Stimulated activated CD4-positive, alpha-beta T cell treated with anti-CD3 and anti-CD28 coated beads, TNF-alpha, amount 100 ng/mL, for 24 hours (primary cell): ENCODE measurements at regions not wholly inside any gene's neighbourhood (a gene's known extent, or its start where the extent isn't known, plus 50 kb on each side); places are given as distances from the start of the nearest gene placed in this dataset.

Experiments used
- DNase-seq, 3 experiments: peaks; one replicate each; pipeline ENCODE4 v3.0.0-alpha.2; 2020; ENCODE audit warnings: low read depth in 3 of 3

DNA sequence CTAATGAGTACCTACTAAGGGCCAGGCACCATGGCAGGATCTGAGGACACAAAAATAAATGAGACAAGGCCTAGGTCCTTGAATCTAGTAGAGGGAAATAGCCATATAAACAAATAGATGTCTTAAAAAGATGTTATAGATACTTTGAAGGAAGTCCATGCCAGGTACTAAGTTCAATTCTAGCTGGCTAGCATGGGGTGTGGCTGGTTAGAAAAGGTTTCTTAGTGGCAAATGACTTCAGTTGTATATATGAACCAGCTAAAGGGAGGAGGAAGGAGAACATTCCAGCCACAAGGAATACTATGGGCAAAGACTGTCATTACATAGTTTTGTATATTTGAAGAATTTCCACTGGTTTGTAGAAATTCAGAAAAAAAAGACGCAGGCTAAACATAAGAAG, 133.6 kb upstream of the BMP4 start:
- no peak for DNase-seq

- no peak for DNase-seq
These were observed 138.1 kb upstream of the BMP4 start for GRCh38 chr14:54094765-54095164.

DNA sequence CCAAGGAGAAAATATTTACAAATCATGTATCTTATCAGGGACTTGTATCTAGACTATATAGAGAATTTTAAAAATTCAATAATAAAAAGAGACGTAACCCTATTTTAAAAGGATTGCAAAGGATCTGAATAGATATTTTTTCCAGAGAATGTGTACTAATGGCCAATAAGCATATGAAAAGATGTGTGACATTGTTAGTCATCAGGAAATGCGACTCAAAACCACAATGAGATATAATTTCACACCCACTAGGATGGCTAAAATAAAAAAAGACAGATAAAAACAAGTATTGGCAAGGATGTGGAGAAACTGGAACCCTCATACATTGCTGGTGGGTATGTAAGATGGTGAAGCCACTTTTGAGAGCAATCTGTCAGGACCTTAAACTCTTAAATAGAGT, 141.9 kb upstream of the BMP4 start:
- DNase-seq: no peak

- no peak for DNase-seq
These were observed 145.4 kb upstream of the BMP4 start for GRCh38 chr14:54102051-54102456.

- no peak for DNase-seq
These were observed 145.9 kb upstream of the BMP4 start for GRCh38 chr14:54102530-54102929.

DNA sequence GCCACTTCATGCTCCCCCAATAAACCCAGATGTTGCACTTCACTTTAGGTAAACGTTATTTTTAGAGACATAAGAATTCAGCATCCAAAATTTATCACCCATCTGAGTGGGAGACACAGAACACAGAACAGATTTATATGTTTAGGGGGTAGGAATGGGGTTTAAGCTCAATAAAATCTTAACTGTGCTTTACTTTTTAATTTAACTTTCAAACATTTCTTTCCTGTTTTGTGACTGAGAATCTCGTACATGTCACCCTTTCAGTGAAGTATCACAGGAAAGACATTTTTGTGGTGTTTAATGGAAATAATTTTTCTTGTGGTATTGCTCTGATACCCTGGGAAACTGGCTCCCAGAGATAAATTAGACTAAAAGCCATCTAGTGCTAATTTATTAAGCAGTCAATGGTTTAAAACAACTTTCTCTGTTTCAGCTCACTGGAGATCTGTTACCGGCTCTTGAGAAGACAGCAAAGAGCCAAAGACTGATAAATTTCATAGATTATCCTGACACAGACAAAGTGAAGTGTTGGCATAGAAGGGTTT, 148.0 kb upstream of the BMP4 start:
- no peak for DNase-seq

- no peak for DNase-seq
These were observed 148.8 kb upstream of the BMP4 start for GRCh38 chr14:54105406-54105805.

DNA sequence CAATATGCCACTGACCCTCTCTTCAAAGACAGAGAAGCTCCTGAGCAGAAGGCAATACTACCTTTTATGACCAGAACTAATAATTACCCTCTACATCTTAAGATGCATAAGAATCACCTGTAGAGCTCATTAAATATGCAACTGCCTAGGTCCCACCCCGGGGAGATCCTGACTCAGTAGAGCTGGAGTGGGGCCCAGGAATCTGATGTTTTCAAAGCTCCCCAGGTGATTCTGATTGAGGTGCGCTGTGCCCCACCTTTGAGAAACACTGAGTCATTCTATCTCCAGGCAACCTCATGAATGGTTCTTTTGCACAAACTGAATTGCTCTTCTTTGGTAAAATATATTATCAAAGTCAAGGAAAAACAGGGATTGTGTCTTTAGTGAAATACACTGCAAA, 149.3 kb upstream of the BMP4 start:
- DNase-seq: no peak

- no peak for DNase-seq
These were observed 150.2 kb upstream of the BMP4 start for GRCh38 chr14:54106661-54107377.

DNA sequence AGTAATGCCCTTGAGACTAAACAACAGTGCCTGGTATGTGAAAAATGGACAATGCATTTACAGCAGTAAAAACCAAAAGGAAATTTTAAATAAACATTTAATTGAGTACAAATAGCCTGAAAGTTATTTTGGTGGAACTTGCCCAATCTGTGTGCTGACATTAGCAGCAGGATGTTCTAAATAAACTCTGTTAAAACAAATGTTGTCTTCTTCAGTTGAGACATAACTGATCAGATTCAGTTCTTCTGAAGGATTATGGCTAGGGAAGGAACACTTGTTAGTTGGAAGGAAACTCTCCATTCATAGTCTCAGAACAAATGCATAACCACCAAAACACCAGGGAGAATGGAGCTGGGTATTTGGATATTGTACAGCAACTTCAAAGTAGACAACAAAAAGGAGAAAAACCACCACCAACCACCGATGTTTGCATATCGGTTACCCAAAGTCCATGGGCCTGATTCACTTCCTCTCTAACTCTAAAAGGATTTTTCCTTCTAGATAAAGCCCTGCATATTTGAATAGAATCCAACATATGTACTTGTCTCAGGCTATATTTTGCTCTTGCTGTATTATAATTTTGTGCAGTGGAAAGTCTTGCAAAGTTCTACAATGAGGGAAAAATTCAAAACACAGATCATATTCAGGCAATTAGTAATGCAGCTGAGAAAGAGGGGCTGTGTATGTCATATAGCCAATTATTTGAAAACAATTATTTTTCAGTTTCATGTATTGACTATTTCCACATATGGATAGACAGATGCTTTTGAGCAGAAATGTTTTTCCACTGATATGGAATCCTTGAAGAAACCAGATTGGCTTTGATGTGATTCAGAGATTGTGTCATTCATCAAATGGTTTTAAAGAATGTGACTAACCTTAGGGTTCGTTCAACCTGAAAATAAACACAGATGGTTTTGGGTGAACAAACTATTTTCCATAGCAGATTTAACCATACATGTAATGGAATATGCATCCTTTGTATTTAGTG, 152.2 kb upstream of the BMP4 start:
- no peak for DNase-seq

DNA sequence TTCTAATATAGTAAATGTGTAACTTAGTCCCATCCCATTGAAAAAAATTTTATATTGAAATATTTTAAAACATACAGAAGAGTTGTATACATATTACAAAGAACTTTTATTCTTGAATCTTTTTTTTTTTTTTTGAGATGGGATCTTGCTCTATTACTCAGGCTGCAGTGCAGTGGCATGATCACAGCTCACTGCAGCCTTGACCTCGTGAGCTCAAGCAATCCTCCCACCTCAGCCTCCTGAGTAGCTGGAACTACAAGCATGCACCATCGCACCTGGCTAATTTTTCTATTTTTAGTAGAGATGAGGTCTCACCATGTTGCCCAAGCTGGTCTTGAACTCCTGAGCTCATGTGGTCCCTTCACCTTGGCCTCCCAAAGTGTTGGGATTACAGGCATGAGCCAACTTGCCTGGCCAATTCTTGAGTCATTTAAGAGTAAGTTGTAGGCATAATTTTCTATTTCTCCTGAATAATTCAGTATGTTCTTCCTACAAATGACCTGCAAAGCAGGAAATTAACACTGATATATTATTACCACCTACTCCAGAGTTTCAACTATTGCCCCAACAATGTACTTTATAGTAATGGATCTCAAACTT, 153.0 kb upstream of the BMP4 start:
- DNase-seq: no peak

- DNase-seq: no peak
These were observed 158.3 kb upstream of the BMP4 start for GRCh38 chr14:54114941-54115340.

GRCh38 chr14:54116198-54116885, 159.7 kb upstream of the BMP4 start:
- DNase-seq: no peak

GRCh38 chr14:54116972-54117371, 160.3 kb upstream of the BMP4 start:
- no peak for DNase-seq

GRCh38 chr14:54117396-54117795, 160.8 kb upstream of the BMP4 start:
- DNase-seq: no peak

DNA sequence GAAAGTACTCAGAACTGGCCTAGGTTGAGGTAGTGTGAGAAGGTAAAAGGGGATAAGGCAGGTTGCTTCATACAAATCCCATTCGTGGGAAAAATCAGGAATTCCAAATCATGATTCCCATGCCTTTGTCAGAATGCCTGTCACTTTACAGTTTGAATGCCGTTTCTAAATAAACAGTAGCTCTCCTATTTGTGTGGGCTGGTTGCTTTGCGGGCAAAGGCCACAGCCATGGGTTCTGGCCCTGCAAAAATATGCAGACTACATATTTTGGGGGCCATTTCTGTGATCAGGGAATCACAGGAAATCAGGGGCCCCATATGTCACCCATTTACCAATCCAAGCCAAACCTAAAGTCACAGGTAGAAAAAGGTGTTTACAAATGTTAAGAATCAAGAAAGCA, 161.3 kb upstream of the BMP4 start:
- DNase-seq: no peak

DNA sequence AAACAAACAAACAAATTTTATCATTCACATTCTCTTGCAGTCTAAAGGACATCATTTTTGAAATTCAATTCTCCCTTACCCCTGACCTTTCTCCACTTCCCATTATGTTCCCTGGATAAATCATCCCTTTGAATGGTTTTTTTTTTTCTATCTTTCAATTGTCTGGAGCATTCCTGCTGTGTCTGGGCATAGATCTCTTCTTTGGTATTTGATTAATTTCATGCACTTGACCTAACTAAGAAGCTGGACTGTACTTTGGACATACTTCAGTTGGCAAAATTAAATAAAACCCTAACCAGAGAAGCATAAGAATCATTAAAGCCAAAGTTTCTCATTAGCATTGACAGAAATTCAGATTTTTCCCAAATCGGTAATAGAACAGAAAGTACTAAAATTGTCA, 163.6 kb upstream of the BMP4 start:
- DNase-seq: no peak

DNA sequence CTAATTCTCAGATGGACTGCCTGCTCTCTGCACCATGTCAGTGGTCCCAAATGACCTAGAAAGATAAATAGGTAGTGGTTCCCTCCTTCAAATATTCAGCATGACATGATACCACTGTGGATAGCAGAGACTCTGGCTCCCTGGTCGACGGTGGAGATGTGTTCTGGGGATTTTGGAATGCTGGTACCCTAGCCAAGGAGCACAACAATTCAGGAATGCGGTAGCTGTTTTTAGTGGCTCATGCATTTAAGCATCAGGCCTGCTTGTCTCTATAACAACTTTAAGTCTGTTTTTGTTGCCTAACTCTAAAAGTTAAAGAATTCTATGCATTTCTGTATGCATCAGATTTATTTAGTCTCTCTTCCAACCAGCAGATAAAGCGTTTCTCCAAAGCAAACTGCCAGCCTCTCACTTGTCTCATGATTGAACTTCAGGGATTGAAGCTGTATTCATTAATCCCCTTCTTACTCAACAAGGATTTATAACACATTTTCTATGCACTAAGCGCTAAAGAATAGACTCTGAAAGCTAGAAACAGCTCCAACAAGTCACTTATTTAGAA, 164.9 kb upstream of the BMP4 start:
- DNase-seq: no peak

DNA sequence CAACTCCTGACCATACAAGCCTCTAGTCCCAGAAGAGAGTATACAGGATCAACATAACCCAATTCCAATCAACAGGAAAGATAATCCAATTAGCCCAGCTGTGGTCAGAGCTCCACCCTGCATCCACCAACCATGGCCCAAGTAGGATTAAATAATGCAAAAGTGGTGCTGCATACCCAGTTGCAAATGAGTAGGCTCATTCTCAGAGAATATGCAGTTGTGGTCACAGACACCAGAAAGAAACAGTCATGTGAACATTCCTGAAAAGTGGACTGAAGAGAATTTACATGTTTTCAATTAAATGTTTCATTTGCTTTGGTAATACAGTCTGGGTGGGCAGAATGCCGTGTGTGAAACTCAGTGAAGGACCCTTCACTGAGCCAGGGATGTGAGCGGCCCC, 167.2 kb upstream of the BMP4 start:
- no peak for DNase-seq

DNA sequence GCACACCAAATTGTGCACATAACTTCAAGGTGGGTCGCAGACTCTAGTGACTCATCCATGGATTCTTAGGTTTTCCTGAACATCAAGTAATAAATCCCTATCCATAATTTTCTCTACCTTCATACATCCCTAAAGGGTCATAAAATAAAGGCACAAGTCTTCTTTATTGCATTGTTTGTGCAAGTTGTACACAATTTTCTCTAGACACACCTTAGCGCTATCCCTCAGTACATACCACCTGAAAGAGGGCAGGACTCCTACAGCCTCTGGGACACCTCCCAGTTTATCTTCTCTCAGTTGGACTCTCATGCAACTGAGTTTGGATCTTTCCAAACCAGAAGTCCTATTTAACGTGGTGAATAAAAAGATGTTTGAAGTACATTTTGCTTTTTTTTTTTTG, 168.5 kb upstream of the BMP4 start:
- DNase-seq: no peak

DNA sequence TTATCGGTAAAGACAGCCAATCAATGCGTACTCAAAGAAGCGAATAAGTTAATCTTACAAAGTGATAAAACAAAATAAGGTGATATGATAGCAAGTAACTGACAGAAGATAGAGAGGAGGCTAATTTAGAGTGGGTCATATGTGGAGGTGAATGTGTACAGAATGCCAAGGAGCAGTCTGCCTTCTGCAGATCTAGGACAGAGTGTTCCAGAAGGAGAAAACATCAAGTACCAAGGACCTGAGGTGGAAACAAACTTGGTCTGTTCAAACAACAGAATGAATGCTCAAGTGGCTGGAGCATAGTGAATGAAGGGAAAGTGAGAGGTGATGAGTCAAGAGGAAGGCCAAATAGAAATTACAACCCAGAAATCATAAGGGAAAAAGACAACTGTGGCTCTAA, 170.3 kb upstream of the BMP4 start:
- DNase-seq: no peak
